ENCODE measurements at regions not wholly inside any gene's neighbourhood (a gene's known extent, or its start where the extent isn't known, plus 50 kb on each side); places are given as distances from the start of the nearest gene placed in this dataset.

- H3K27ac ChIP-seq = no peak overlapping the region
- H3K4me3 ChIP-seq = no peak overlapping the region
These were observed 174.5 kb downstream of the FGF1 start for GRCh38 chr5:142511358-142511757.

GRCh38 chr5:142509026-142509425 is 176.9 kb downstream of the FGF1 start:
- no peak overlapping the region for H3K4me3 ChIP-seq
- H3K27ac ChIP-seq = no peak overlapping the region

DNA sequence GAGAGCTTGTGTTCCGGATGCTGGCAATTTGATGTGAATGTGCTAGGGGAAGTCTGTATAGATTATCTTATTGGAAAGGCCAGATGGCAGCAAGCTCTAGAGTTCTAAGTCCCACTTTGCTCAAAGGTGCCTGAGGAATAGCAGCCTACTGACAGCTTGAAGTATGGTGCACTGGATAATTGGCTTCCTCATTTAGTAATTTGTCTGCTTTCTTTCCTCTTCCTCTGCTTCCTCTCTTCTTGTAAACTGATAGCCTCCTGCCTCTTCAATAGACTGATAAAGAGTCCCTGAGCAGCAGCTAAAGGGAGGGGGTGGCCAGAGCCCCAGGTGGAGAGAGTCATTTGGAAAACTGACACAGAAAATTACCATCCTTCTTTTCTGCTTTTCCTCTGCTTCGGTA is 177.3 kb downstream of the FGF1 start:
- Histone ChIP-seq H3K27ac (no peak overlapping the region), H3K4me3 (no peak overlapping the region)

GRCh38 chr5:142507531-142508372 is 178.1 kb downstream of the FGF1 start:
- Histone ChIP-seq H3K27ac (no peak overlapping the region), H3K4me3 (no peak overlapping the region)

- Histone ChIP-seq H3K27ac (no peak overlapping the region), H3K4me3 (no peak overlapping the region)
These were observed 179.1 kb downstream of the FGF1 start for GRCh38 chr5:142506756-142507155.

DNA sequence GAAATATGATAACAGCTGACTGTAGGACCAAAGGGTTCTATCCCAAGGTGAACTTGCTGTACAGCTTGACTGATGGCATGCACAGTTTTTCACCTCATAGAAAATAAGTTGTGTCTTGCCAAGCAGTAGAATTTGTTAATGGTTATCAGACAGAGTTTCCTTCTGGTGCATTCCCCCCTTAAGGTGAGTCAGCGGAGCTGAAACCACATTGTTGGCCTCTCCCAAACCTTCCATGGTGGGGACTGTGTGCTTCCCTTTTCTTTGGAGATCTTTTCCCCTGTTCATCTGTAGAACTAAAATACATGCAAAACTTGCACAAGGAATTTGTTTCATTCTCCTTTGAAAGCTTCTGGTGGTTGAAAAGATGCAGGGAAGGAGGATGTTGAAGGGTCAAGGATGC is 179.8 kb downstream of the FGF1 start:
- no peak overlapping the region for H3K4me3 ChIP-seq
- no peak overlapping the region for H3K27ac ChIP-seq

- Histone ChIP-seq H3K4me3 (no peak overlapping the region), H3K27ac (no peak overlapping the region)
These were observed 177.1 kb upstream of the SPRY4 start for GRCh38 chr5:142501890-142502289.

DNA sequence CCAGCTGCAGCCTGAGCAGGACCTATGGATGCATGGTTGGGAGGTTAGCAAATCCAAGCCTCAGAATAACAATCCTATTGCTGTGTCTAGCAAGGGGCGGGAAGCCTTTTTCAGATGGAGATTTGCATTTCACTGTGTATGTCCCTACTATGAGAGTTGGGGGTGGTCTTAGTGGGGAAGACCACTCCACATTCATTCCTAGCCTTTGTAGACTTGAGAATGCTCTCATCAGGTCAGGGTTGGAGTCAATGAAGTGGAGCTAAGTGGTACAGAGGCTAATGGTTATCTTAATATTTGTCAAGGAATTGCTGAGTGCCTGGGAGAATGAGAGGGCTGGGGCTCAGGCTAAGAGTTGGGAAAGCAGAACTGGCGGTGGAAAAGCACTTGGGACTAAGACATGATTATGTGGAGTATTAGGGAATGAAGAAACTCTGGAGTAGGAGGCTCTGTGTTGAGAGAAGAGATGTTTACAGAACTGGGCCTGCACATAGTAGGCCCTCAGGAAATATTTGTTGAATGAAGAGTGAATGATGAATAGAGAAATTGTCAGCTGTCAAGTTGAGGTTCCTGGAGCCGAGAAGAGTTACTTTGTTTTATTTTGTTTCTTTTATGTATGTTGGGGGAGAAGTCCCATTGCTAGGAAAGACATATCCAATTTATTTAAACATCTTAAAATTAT is 175.5 kb upstream of the SPRY4 start:
- Histone ChIP-seq H3K27ac (no peak overlapping the region), H3K4me3 (no peak overlapping the region)

DNA sequence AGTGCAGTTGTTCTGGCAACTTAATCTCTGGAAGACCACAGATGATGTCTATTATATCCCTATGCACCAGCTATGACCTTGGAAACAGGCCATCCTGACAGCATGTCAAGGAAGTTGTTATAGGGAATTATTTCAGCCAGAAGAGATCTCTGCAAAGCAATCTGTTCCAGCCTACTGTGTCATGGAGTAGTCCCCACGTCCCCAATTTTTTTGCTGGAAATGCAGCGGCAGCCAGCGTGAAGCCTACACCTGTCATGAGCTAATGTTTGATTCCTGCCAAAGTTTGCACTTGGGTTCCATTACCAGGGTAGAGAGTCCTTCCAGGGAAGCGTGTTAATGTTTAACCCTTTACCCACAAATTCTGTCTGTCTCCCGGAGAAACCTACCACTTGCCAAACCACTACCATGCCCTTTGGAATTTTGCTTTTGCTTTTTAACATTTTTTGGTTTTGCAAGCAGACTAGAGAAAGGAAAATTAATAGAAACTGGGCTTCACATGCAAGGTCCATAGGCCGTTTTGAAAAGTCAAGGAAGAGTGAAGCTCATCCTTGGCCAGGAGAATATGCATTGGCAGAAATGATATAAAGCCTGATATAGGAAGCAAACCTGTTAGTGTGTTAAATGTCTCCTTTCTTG is 174.9 kb upstream of the SPRY4 start:
- Histone ChIP-seq H3K4me3 (no peak overlapping the region), H3K27ac (no peak overlapping the region)

- Histone ChIP-seq H3K4me3 (no peak overlapping the region), H3K27ac (no peak overlapping the region)
These were observed 173.5 kb upstream of the SPRY4 start for GRCh38 chr5:142498298-142498697.

- H3K4me3 ChIP-seq = no peak overlapping the region
- H3K27ac ChIP-seq = no peak overlapping the region
These were observed 170.7 kb upstream of the SPRY4 start for GRCh38 chr5:142495531-142495930.

- no peak overlapping the region for H3K4me3 ChIP-seq
- no peak overlapping the region for H3K27ac ChIP-seq
These were observed 169.2 kb upstream of the SPRY4 start for GRCh38 chr5:142493875-142494518.

- no peak overlapping the region for H3K4me3 ChIP-seq
- peak overlapping the region in 1 of 21 experiments; percentile 27 for H3K27ac ChIP-seq
These were observed 168.0 kb upstream of the SPRY4 start for GRCh38 chr5:142492781-142493281.

GRCh38 chr5:142491679-142492078 is 166.9 kb upstream of the SPRY4 start:
- peak overlapping the region in 6 of 21 experiments; percentile 1 to 52 (median 20) for H3K27ac ChIP-seq
- no peak overlapping the region for H3K4me3 ChIP-seq

DNA sequence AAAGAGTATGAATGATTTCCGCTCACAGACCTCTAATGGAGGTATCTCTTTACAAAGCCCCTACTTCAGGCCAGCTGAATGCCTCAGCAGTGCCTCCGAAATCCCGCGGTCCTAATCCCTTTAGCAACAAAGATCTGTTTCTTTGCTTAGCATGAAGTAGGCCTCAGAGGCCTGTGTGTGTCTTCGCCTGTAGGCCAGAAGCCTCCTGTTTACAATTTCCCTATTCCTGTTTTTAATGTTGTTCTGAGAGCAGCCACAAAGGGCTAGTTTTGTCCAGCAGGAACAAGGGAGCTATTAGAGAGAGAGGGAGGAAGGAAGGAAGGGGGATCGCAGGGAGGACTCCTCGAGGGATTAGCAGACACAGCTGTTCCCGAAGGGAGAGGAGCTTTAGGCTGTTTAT is 166.4 kb upstream of the SPRY4 start:
- no peak overlapping the region for H3K4me3 ChIP-seq
- peak overlapping the region in 8 of 21 experiments; percentile 1 to 56 (median 21) for H3K27ac ChIP-seq

- H3K27ac ChIP-seq = no peak overlapping the region
- H3K4me3 ChIP-seq = no peak overlapping the region
These were observed 161.8 kb upstream of the SPRY4 start for GRCh38 chr5:142486581-142486980.

DNA sequence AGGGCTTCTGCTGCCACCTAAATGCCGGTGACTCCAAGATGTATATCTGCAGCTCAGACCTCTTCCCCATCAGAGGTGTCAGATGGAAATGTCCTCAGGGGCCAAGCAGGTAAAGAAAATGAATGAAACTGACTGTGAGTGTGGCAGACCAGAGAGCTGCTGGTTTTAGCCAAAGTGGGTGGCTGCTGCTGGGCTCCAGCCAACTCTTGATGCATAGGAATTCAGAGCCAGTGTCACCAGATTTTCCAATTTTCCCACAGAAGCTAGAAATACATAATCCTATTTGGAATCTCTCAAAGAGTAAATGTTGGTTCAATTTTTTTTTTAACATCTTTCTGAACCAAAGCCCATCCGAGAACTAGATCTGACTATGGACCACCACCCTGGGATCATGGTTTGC is 161.2 kb upstream of the SPRY4 start:
- no peak overlapping the region for H3K4me3 ChIP-seq
- H3K27ac ChIP-seq = no peak overlapping the region

DNA sequence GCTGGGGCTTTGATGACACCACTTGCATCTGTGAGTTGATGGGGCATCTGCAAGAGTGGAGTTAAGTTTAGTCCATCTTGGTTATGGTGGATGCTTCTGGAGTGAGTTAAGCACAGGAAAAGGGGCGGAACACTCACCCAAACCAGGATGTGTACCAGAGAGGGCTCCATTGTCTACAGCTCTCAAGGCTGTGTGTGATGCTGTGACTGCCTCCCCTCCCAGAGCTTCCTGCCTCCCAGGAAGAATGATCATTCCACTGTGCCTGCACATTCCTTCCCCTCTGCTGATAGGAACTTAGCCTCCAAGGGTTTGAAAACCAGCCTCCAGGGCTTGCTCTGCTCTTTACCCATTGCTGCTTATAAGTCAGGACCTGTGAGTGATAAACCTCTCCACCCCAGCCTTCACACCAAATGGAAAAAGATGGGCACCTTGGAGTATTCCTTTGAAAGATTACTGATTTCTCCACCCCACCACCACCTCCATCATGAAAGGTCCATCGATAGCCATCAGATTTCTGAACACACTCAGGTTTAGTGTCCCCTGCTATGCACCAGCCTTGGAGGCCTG is 160.1 kb upstream of the SPRY4 start:
- Histone ChIP-seq H3K4me3 (no peak overlapping the region), H3K27ac (no peak overlapping the region)

GRCh38 chr5:142482207-142482606 is 157.4 kb upstream of the SPRY4 start:
- H3K4me3 ChIP-seq = no peak overlapping the region
- H3K27ac ChIP-seq = no peak overlapping the region

DNA sequence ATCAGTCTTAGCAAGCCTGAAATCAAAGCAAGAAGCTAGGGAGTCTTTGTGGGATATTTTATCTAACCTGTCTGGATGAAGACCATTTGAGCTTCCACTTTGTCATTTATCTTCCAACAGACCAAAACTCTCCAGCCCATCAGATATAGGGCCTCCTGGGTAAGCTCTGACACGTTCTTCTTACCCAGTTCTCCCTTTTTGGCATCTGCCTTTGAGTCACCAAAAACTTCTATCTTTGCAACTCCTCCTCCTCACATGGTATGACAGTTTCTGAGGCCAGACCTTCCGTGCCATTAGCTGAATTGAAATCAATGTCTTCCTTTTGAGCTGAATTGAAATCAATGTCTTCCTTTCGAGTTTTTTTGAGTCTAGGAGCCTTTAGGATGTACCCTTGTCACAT is 156.6 kb upstream of the SPRY4 start:
- H3K4me3 ChIP-seq = no peak overlapping the region
- H3K27ac ChIP-seq = no peak overlapping the region

Measured in skin epidermis (tissue), 12 donors.